H1 (cell line): ENCODE measurements at regions not wholly inside any gene's neighbourhood (a gene's known extent, or its start where the extent isn't known, plus 50 kb on each side); places are given as distances from the start of the nearest gene placed in this dataset. TPM values are rescaled to one million over a fixed set of nuclear protein-coding genes. Genes with fewer than 3 reads are reported as not detected.

Experiments
- small RNA-seq: library from polyadenylated mRNA; stranded (forward); fragments of <200 nt; extraction: miRNeasy Mini kit (QIAGEN cat#:217004); gene quantifications from one replicate; pipeline ENCODE3, GENCODE V24; 2013; ENCODE audit not compliant: insufficient read depth

Small RNA genes lying in the stretch of these regions (small RNA-seq; reads per million reads assigned to genes)
- gene HIGD1AP2, result not detected
- gene RNU6-67P, result not detected
- not detected for gene RNU6-77P
